ENCODE measurements at regions not wholly inside any gene's neighbourhood (a gene's known extent, or its start where the extent isn't known, plus 50 kb on each side); places are given as distances from the start of the nearest gene placed in this dataset.

DNA sequence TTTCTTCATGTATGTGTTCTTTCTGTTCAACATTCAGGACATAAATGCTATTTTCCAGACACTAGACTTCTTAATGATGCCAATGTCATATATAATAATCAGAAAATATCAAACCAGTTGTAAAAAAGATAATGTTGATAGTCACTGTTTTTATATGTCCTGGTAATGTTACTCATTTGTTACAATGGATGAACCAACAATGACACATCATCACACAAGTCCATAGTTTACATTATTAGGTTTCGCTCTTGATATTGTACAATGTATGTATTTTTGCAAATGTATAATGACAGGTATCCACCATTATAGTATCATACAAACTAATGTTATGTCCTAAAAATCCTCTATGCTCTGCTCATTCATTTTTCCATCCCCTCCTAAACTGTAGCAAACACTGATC, 243.8 kb upstream of the CDIN1 start:
- Histone ChIP-seq H3K79me2 (ENCODE audit: control insufficient read depth, insufficient read depth, low read length) (no peaks in the 10 kb centered on the region), H3K9me1 (ENCODE audit: control insufficient read depth, insufficient read depth, low read length) (no peaks in the 10 kb centered on the region), H4K20me1 (replicated peaks; ENCODE audit: control insufficient read depth, insufficient read depth, low read length) (no peaks in the 10 kb centered on the region), H3K9ac (ENCODE audit: insufficient read depth in 1 of 2, low read depth in 2 of 2, low read length in 2 of 2) (no peak overlapping the region), H3K4me2 (ENCODE audit: insufficient read depth, low read length) (no peak overlapping the region), H3K4me1 (replicated peaks in 1 of 2; ENCODE audit: control insufficient read depth in 2 of 2, insufficient read depth in 2 of 2, low read length in 2 of 2) (peaks cover 0 to 10% of the 10 kb centered on the region in 2 experiments; a peak in 2 of 5 replicates), H3K9me3 (replicated peaks; ENCODE audit: control insufficient read depth, insufficient read depth, low read depth, low read length) (no peaks in the 10 kb centered on the region), H3K27ac (ENCODE audit: extremely low read depth, low read depth, low read length) (no peak overlapping the region), H3K36me3 (ENCODE audit: control insufficient read depth, insufficient read depth, low read length) (no peaks in the 10 kb centered on the region), H3K27me3 (ENCODE audit: control insufficient read depth in 2 of 2, insufficient read depth in 2 of 2, low read length in 2 of 2) (no peaks in the 10 kb centered on the region), H3K4me3 (no peak overlapping the region), H2AFZ (ENCODE audit: low read depth, low read length) (no peak overlapping the region)
- TF ChIP-seq RBM14 (IDR thresholded peaks at IDR 0.05; ENCODE audit: borderline replicate concordance, insufficient read depth, low read depth, low read length): no peak
- TF ChIP-seq CBFB (CRISPR knock-in tag; IDR thresholded peaks at IDR 0.05): no peak
- TF ChIP-seq MXI1 (IDR thresholded peaks at IDR 0.05; ENCODE audit: low read depth, low read length): no peak
- TF ChIP-seq SMARCE1 (IDR thresholded peaks at IDR 0.05): no peak
- no peak for TF ChIP-seq MAFG (tag; conservative IDR thresholded peaks at IDR 0.05)
- no peak for TF ChIP-seq PTRF (tag; IDR thresholded peaks at IDR 0.05)
- no peak for TF ChIP-seq HDAC2 (IDR thresholded peaks at IDR 0.05)
- TF ChIP-seq TAF1 (IDR thresholded peaks at IDR 0.05; ENCODE audit: control insufficient read depth, extremely low read depth, insufficient read depth, low read length, severe bottlenecking): no peak
- no peak for TF ChIP-seq BHLHE40 (IDR thresholded peaks at IDR 0.05; ENCODE audit: low read length)
- TF ChIP-seq MED1 (CRISPR knock-in tag; IDR thresholded peaks at IDR 0.05; ENCODE audit: borderline replicate concordance): no peak
- no peak for TF ChIP-seq SETDB1 (IDR thresholded peaks at IDR 0.05; ENCODE audit: low read length)
- TF ChIP-seq, protein P1, sequence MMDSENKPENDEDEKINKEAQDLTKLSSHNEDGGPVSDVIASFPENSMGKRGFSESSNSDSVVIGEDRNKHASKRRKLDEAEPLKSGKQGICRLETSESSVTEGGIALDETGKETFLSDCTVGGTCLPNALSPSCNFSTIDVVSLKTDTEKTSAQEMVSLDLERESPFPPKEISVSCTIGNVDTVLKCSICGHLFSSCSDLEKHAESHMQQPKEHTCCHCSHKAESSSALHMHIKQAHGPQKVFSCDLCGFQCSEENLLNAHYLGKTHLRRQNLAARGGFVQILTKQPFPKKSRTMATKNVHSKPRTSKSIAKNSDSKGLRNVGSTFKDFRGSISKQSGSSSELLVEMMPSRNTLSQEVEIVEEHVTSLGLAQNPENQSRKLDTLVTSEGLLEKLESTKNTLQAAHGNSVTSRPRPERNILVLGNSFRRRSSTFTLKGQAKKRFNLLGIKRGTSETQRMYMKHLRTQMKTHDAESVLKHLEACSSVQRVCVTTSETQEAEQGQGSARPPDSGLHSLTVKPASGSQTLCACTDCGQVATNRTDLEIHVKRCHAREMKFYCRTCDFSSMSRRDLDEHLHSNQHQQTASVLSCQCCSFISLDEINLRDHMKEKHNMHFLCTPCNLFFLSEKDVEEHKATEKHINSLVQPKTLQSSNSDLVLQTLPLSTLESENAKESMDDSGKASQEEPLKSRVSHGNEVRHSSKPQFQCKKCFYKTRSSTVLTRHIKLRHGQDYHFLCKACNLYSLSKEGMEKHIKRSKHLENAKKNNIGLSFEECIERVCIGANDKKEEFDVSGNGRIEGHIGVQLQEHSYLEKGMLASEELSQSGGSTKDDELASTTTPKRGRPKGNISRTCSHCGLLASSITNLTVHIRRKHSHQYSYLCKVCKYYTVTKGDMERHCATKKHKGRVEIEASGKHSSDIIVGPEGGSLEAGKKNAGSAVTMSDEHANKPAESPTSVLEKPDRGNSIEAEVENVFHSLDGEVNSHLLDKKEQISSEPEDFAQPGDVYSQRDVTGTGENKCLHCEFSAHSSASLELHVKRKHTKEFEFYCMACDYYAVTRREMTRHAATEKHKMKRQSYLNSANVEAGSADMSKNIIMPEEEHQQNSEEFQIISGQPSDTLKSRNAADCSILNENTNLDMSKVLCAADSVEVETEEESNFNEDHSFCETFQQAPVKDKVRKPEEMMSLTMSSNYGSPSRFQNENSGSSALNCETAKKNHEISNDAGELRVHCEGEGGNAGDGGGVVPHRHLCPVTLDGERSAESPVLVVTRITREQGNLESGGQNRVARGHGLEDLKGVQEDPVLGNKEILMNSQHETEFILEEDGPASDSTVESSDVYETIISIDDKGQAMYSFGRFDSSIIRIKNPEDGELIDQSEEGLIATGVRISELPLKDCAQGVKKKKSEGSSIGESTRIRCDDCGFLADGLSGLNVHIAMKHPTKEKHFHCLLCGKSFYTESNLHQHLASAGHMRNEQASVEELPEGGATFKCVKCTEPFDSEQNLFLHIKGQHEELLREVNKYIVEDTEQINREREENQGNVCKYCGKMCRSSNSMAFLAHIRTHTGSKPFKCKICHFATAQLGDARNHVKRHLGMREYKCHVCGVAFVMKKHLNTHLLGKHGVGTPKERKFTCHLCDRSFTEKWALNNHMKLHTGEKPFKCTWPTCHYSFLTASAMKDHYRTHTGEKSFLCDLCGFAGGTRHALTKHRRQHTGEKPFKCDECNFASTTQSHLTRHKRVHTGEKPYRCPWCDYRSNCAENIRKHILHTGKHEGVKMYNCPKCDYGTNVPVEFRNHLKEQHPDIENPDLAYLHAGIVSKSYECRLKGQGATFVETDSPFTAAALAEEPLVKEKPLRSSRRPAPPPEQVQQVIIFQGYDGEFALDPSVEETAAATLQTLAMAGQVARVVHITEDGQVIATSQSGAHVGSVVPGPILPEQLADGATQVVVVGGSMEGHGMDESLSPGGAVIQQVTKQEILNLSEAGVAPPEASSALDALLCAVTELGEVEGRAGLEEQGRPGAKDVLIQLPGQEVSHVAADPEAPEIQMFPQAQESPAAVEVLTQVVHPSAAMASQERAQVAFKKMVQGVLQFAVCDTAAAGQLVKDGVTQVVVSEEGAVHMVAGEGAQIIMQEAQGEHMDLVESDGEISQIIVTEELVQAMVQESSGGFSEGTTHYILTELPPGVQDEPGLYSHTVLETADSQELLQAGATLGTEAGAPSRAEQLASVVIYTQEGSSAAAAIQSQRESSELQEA (IDR thresholded peaks at IDR 0.05; ENCODE audit: low read depth): no peak
- no peak for TF ChIP-seq ZNF449 (CRISPR knock-in tag; IDR thresholded peaks at IDR 0.05)
- no peak for TF ChIP-seq DPF2 (IDR thresholded peaks at IDR 0.05)
- TF ChIP-seq LCOR (CRISPR knock-in tag; IDR thresholded peaks at IDR 0.05): no peak
- 80% methylated on average over 1 of the region's 1 CpG for WGBS (ENCODE audit: insufficient coverage, low coverage, missing lambda C conversion rate)
- intact Hi-C loops (cut with micrococcal nuclease): no loop called here
- ATAC-seq (no peak), DNase-seq (ENCODE audit: extremely low read depth in 1 of 4, low spot score in 3 of 4) (no peak), FAIRE-seq (peak; percentile 67)
- ChIA-PET CTCF (ENCODE audit: low intra/inter-chr PET ratio) (no interaction called here), POLR2A (no interaction called here)
- in situ Hi-C loops (cut with MboI): no loop called here
- BruUV-seq (replicated peaks): no TSS peak
